Endothelial cell of umbilical vein (primary cell): ENCODE measurements at regions not wholly inside any gene's neighbourhood (a gene's known extent, or its start where the extent isn't known, plus 50 kb on each side); places are given as distances from the start of the nearest gene placed in this dataset.

Experiments used
- EZH2 ChIP-seq: IDR thresholded peaks from 2 replicates; pipeline ENCODE4 v1.6.1; 2012; ENCODE audit warnings: borderline replicate concordance, low read depth, mild to moderate bottlenecking, moderate library complexity, low read length, inconsistent platforms; ENCODE audit not compliant: severe bottlenecking
- POLR2AphosphoS5 ChIP-seq: IDR thresholded peaks from 2 replicates; pipeline ENCODE4 v1.6.1; 2012; ENCODE audit warnings: low read depth, mild to moderate bottlenecking, control low read depth, low read length, moderate library complexity; ENCODE audit not compliant: insufficient read depth

DNA sequence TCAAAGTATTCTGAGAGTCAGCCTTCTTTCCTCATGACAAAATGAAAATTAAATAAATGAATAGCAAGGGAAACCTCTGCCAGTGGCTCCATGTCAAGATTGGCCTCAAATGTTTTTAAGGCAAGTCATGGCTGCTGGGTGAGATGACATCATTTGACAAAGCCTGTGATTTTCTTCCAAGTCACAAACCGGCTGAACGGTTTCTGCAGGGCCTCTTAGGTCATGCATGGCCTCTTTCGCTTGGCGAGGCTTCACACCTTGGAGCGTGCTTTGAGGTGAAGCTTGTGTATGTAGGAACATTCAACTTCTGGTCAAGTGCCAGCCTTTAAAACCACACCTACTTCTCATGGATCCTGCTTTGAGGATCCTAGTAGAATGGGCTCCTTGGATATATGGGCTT, 161.0 kb upstream of the ZNF618 start:
- TF ChIP-seq POLR2AphosphoS5 (no peak), EZH2 (no peak)
